HPDE6-E6E7 (cell line): ENCODE measurements at regions not wholly inside any gene's neighbourhood (a gene's known extent, or its start where the extent isn't known, plus 50 kb on each side); places are given as distances from the start of the nearest gene placed in this dataset.
"Not testable (repeated sequence)": the region's sequence is repeated elsewhere in the genome, so short reads cannot be mapped to it uniquely, and the experiment has no call there.

ENCODE experiments used
- DNase-seq: peaks from one replicate; pipeline ENCODE4 v3.0.0; 2011; ENCODE audit warnings: missing footprints; ENCODE audit errors: extremely low spot score

- no peak for DNase-seq
Observed at GRCh38 chr4:184949020-184949419, 69.3 kb upstream of the HELT start.

GRCh38 chr4:184950117-184950830 lies 68.0 kb upstream of the HELT start:
- no peak for DNase-seq

GRCh38 chr4:184950926-184951325 lies 67.4 kb upstream of the HELT start:
- DNase-seq, result no peak

GRCh38 chr4:184951668-184952160 lies 66.6 kb upstream of the HELT start:
- no peak for DNase-seq

GRCh38 chr4:184952522-184952921 lies 65.8 kb upstream of the HELT start:
- no peak for DNase-seq

GRCh38 chr4:184953421-184953945 lies 64.8 kb upstream of the HELT start:
- DNase-seq, result no peak

- no peak for DNase-seq
Observed at GRCh38 chr4:184953971-184954370, 64.3 kb upstream of the HELT start.

- DNase-seq, result no peak
Observed at GRCh38 chr4:184954482-184954881, 63.8 kb upstream of the HELT start.

GRCh38 chr4:184955116-184955515 lies 63.2 kb upstream of the HELT start:
- no peak for DNase-seq

- DNase-seq, result no peak
Observed at GRCh38 chr4:184955636-184956035, 62.7 kb upstream of the HELT start.

- no peak for DNase-seq
Observed at GRCh38 chr4:184957446-184958115, 60.7 kb upstream of the HELT start.

- no peak for DNase-seq
Observed at GRCh38 chr4:184958127-184958922, 60.0 kb upstream of the HELT start.

- no peak for DNase-seq
Observed at GRCh38 chr4:184958923-184959210, 59.4 kb upstream of the HELT start.

- no peak for DNase-seq
Observed at GRCh38 chr4:184959309-184959708, 59.0 kb upstream of the HELT start.

- DNase-seq, result no peak
Observed at GRCh38 chr4:184959786-184960185, 58.5 kb upstream of the HELT start.

GRCh38 chr4:184960505-184960971 lies 57.8 kb upstream of the HELT start:
- DNase-seq, result no peak

- no peak for DNase-seq
Observed at GRCh38 chr4:184961660-184962059, 56.6 kb upstream of the HELT start.

GRCh38 chr4:184962125-184962638 lies 56.1 kb upstream of the HELT start:
- DNase-seq, result no peak

GRCh38 chr4:184965230-184966050 lies 52.9 kb upstream of the HELT start:
- DNase-seq, result not testable (repeated sequence)

GRCh38 chr4:184966051-184966691 lies 52.1 kb upstream of the HELT start:
- DNase-seq, result not testable (repeated sequence)

- not testable (repeated sequence) for DNase-seq
Observed at GRCh38 chr4:184967699-184968098, 50.6 kb upstream of the HELT start.
